Anterior cingulate cortex (tissue), 58 donors: ENCODE measurements at regions not wholly inside any gene's neighbourhood (a gene's known extent, or its start where the extent isn't known, plus 50 kb on each side); places are given as distances from the start of the nearest gene placed in this dataset.
"Not testable (repeated sequence)": the region's sequence is repeated elsewhere in the genome, so short reads cannot be mapped to it uniquely, and the experiment has no call there.

ENCODE experiments used
- DNase-seq, 58 donors: peaks; one replicate each; lab custom pipeline; 2025; lab: John Stamatoyannopoulos, UW

GRCh38 chr15:93973287-93973686, 258.1 kb upstream of the MCTP2 start:
- no peak for DNase-seq

DNA sequence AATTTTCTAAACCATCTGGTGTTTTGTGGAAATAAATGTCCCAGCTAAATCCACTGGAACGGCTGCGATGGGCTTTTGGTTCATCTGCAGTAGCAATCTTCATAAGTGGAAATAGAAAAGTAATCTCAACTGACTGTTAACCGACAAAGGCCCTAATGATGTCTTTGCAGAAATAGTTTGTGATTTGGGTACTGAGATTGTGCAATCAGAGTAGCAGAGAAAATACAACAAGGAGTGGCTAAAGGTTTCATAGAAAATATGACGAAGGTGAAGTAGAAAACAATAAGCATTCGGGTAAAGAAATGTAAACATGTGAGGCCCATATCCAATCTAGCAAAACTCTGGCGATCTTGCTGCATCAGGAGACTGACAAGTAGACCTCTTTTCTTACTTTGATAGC, 262.6 kb upstream of the MCTP2 start:
- DNase-seq = no peak

DNA sequence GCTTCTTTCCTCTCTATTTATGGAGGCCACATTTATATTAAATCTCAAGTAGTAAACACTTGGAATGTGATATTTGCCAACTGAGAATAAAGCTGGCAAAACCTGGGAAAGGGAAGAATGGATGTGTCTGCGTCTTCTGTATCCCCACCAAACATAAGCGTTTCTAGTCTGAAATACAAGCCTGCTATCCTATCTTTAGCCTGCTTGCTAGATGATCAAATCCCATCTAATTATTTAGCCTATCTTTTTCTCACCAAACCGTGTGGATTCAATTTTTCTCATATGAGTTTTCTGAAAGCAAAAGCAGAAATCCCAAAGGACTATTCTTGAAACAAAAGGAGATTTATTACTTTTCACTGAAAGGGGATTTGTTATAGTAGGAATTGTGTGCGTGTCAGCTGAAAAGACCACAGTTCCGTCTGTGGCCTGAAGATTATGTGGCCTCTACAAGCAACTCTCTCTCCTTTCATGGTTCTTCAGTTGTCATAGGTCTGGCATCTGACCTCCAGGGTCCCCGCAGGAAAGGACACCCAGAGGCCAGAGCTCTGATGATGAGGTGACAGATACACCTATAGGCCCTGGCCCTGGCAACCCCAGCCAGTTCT, 266.0 kb upstream of the MCTP2 start:
- DNase-seq = no peak

DNA sequence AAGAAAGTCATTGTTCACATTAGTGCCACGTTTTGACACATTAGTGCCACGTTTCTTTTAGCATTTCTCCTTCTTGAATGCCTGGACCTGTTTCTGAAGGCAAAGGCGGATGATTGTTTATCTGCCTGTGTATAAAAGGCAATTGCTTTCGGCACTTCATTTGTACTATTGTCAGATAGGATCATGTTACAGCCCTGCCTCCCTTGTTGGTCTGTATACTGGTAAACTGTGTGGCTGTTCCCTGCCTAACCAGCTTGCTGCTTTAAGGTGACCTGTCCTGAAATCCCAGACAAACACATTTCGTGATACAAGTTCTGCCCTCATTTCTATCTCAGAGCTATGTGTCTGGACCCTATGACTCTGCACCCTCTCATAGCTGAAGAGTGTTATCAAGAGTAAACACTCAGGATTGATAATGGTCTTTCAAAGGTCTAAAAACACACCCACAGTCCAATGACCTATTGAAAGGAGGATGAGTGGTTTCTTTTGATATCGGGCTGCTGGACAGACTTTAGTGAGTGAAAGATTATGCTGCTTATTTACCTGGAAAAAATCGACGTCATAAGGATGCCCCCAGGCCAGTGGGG, 276.3 kb upstream of the MCTP2 start:
- DNase-seq = no peak

GRCh38 chr15:93948726-93949125, 282.6 kb upstream of the MCTP2 start:
- DNase-seq = no peak

- peak in 3 of 58 donors; percentile 1 to 6 (median 3) for DNase-seq
Observed at GRCh38 chr15:93943586-93943985, 287.8 kb upstream of the MCTP2 start.

DNA sequence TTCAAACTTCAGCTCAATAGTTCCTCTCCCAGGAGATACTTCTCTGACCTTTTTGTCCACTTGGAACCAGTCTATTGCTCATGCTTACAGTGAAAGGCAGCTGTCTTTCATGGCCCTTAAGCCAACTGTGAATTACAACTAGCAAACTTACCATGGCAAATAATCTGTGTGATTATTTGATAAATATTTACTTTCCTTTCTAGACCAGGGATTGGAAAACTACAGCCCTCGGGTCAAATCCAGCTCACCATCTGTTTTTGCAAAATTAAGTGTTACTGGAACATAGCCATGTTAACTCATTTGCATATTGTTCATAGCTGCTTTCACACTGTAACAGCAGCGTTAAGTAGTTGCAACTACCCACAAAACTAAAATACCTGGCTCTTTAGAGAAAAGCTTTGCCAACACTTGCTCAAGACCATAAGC, 289.1 kb upstream of the MCTP2 start:
- no peak for DNase-seq

GRCh38 chr15:93941697-93942096, 289.7 kb upstream of the MCTP2 start:
- no peak for DNase-seq

DNA sequence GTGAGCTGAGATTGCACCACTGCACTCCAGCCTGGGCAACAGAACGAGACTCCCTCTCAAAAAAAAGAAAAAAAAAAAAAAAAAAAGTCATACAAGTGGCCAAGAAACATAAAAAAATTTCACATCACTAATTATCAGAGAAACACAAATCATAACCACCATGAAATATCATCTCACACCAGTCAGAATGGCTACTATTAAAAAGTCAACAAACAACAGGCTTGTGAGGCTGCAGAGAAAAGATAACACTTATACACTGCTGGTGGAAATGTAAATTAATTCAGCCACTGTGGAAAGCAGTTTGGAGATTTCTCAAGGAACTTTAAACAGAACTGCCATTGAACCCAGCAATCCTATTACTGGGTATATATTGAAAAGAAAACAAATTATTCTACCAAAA, 291.1 kb upstream of the MCTP2 start:
- DNase-seq = no peak

GRCh38 chr15:93932164-93932776, 299.1 kb upstream of the MCTP2 start:
- no peak for DNase-seq

GRCh38 chr15:93929375-93930094, 301.8 kb upstream of the MCTP2 start:
- DNase-seq = peak in 5 of 58 donors; percentile 1 to 38 (median 35)

DNA sequence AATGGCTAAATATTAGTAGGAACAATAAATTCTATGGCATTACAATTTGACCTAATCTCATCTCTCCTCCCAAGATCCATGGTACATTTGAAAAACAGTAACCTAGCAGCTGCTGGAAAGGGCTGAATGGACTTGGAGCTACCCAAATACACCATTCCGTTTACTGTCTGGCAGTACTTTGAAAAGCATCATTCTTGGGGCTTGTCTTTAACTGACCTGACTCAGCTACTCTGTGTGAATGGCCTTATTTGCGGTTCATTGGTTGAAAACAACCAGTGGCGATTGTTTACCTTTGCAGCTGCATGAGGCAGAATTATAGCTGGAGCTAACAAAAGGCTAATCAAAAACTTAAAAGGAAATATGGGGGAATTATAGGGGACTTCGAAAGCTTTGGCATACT, 311.2 kb upstream of the MCTP2 start:
- no peak for DNase-seq

- DNase-seq = not testable (repeated sequence)
Observed at GRCh38 chr15:93918801-93919200, 312.6 kb upstream of the MCTP2 start.

DNA sequence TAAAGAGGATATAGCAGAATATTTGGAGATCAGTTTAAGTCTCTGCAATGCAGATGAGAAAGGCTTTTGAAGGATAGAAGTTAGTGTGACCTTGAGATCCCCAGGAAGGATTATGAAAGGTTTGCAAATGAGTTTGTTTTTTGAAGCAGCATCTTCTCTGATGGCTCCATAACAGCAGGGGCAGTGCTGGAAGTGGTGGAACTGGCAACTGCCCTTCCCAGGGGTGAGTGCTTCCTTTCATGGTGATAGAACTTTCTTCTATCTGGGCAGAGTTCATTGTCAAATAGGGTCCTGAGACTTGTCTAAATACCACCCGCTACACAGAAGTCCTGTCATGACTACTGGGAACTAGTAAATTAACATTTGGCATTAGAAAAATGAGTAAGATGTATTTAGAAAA, 314.2 kb upstream of the MCTP2 start:
- DNase-seq = no peak

- no peak for DNase-seq
Observed at GRCh38 chr15:93913871-93914270, 317.5 kb upstream of the MCTP2 start.

DNA sequence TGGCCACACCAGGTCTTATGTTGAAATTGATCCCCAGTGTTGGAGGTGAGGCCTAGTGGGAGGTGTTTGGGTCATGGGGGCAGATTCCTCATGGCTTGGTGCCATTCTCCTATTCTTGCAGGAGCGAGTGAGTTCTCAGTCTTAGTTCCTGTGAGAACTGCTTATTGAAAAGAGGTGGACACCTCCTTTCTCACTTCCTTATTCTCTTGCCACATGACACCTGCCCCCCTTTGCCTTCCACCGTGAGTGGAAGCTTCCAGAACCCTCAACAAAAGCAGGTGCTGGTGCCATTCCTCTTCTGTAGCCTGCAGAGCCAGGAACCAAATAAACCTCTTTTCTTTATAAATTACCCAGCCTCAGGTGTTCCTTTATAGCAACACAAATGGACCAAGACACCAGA, 318.1 kb upstream of the MCTP2 start:
- no peak for DNase-seq

GRCh38 chr15:93900476-93901400, 330.6 kb upstream of the MCTP2 start:
- DNase-seq = no peak

DNA sequence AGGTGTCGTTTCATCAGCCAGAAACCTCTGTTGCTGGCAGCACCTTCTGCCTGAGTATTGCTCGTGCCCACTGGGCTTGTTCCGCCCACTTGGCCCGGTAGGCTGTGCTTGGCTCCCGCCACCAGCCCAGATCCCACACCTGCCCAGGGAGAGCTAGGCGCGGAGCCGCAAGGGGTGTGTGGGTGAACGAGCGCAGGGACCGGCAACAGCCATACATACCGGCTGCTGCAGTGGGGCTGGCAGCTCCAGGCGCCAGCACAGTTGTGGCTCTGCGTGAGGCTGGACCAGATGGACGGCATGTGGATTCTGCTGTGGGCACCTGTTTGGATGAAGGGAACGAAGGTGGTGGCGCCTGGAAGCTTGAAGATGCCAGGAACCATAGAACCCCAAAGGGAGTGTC, 331.5 kb upstream of the MCTP2 start:
- no peak for DNase-seq

DNA sequence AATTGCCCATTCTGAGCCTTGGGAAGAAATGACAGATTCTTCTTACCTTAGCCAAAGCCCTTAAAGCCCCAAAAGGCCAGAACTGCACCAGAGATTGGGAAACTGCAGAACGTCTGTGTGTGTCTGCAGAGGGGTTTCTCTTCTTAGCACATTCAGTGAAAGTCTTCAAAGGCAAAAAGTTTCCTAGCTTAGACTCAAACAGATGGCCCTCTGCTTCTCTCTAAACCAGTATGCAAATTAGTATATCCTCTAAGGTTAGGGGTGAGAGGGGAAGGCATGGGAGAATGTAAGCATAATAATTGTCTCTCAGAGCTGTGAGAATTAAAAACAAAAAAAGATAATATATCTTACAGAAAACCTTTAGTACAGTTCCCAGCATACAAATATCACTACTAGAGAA, 334.0 kb upstream of the MCTP2 start:
- no peak for DNase-seq

GRCh38 chr15:93895976-93896770, 335.2 kb upstream of the MCTP2 start:
- peak in 10 of 58 donors; percentile 5 to 43 (median 11) for DNase-seq
